ENCODE measurements at regions not wholly inside any gene's neighbourhood (a gene's known extent, or its start where the extent isn't known, plus 50 kb on each side); places are given as distances from the start of the nearest gene placed in this dataset.
A peak's percentile ranks its signal among the peaks of the same experiment; 100 is the strongest.

- Histone ChIP-seq H3K4me3 (ENCODE audit: control insufficient read depth in 2 of 3, extremely low read depth in 1 of 3, insufficient read depth in 2 of 3, low read depth in 1 of 3, low read length in 3 of 3) (no peak overlapping the region), H3K4me1 (ENCODE audit: control insufficient read depth, extremely low read depth, insufficient read depth, low read length) (no peaks in the 10 kb centered on the region), H4K20me1 (ENCODE audit: control insufficient read depth, extremely low read depth, insufficient read depth, low read length) (no peaks in the 10 kb centered on the region), H3K9me1 (ENCODE audit: control insufficient read depth, extremely low read depth, insufficient read depth, low read length) (no peaks in the 10 kb centered on the region), H2AFZ (ENCODE audit: control insufficient read depth, low read length) (no peak overlapping the region), H3K79me2 (ENCODE audit: control insufficient read depth, insufficient read depth, low read length) (no peaks in the 10 kb centered on the region), H3K27me3 (ENCODE audit: control insufficient read depth, extremely low read depth, insufficient read depth, low read length) (no peaks in the 10 kb centered on the region), H3K9me3 (ENCODE audit: control insufficient read depth, low read depth, low read length) (no peaks in the 10 kb centered on the region), H3K27ac (ENCODE audit: control insufficient read depth, insufficient read depth, low read length) (no peak overlapping the region), H3K9ac (ENCODE audit: control insufficient read depth, extremely low read depth, insufficient read depth, low read length) (no peak overlapping the region), H3K4me2 (ENCODE audit: control insufficient read depth, extremely low read depth, insufficient read depth, low read depth, low read length) (no peak overlapping the region), H3K36me3 (ENCODE audit: control insufficient read depth in 2 of 2, extremely low read depth in 1 of 2, insufficient read depth in 2 of 2, low read length in 2 of 2) (no peaks in the 10 kb centered on the region)
- TF ChIP-seq EZH2 (IDR thresholded peaks at IDR 0.05; ENCODE audit: low read length) (no peak), CTCF (optimal IDR thresholded peaks at IDR 0.05 in 1 of 3, IDR thresholded peaks at IDR 0.05 in 1 of 3, conservative IDR thresholded peaks at IDR 0.05 in 1 of 3; ENCODE audit: extremely low read depth in 1 of 3, insufficient read depth in 2 of 3, low read length in 3 of 3) (no peak)
- no peak for DNase-seq (ENCODE audit: low read depth, low spot score)
- dilution Hi-C loops (cut with MboI; ENCODE audit: extremely low pct_ligation_motif_present, low sequenced_read_pairs), result no loop called here
- peak; percentile 77 for FAIRE-seq
Observed at GRCh38 chr22:34045311-34045710, 125.0 kb upstream of the LARGE1 start.

- H3K9ac ChIP-seq (ENCODE audit: control insufficient read depth, extremely low read depth, insufficient read depth, low read length), result no peak overlapping the region
- no peaks in the 10 kb centered on the region for H3K9me1 ChIP-seq (ENCODE audit: control insufficient read depth, extremely low read depth, insufficient read depth, low read length)
- no peaks in the 10 kb centered on the region for H4K20me1 ChIP-seq (ENCODE audit: control insufficient read depth, extremely low read depth, insufficient read depth, low read length)
- dilution Hi-C loops (cut with MboI; ENCODE audit: extremely low pct_ligation_motif_present, low sequenced_read_pairs), result no loop called here
- no peak overlapping the region for H2AFZ ChIP-seq (ENCODE audit: control insufficient read depth, low read length)
- no peak overlapping the region for H3K27ac ChIP-seq (ENCODE audit: control insufficient read depth, insufficient read depth, low read length)
- H3K79me2 ChIP-seq (ENCODE audit: control insufficient read depth, insufficient read depth, low read length), result no peaks in the 10 kb centered on the region
- H3K4me3 ChIP-seq (ENCODE audit: control insufficient read depth in 2 of 3, extremely low read depth in 1 of 3, insufficient read depth in 2 of 3, low read depth in 1 of 3, low read length in 3 of 3), result no peak overlapping the region
- FAIRE-seq (no peak), DNase-seq (ENCODE audit: low read depth, low spot score) (no peak)
- no peaks in the 10 kb centered on the region for H3K4me1 ChIP-seq (ENCODE audit: control insufficient read depth, extremely low read depth, insufficient read depth, low read length)
- H3K36me3 ChIP-seq (ENCODE audit: control insufficient read depth in 2 of 2, extremely low read depth in 1 of 2, insufficient read depth in 2 of 2, low read length in 2 of 2), result no peaks in the 10 kb centered on the region
- no peak overlapping the region for H3K4me2 ChIP-seq (ENCODE audit: control insufficient read depth, extremely low read depth, insufficient read depth, low read depth, low read length)
- H3K9me3 ChIP-seq (ENCODE audit: control insufficient read depth, low read depth, low read length), result peaks cover 5% of the 10 kb centered on the region
- no peak for TF ChIP-seq EZH2 (IDR thresholded peaks at IDR 0.05; ENCODE audit: low read length)
- peak in 2 of 3 experiments; percentile 32 to 43 for TF ChIP-seq CTCF (optimal IDR thresholded peaks at IDR 0.05 in 1 of 3, IDR thresholded peaks at IDR 0.05 in 1 of 3, conservative IDR thresholded peaks at IDR 0.05 in 1 of 3; ENCODE audit: extremely low read depth in 1 of 3, insufficient read depth in 2 of 3, low read length in 3 of 3)
- no peaks in the 10 kb centered on the region for H3K27me3 ChIP-seq (ENCODE audit: control insufficient read depth, extremely low read depth, insufficient read depth, low read length)
Observed at GRCh38 chr22:34055525-34056200, 135.4 kb upstream of the LARGE1 start.

Data from keratinocyte (primary cell).